Nephron (organoid): ENCODE measurements at regions not wholly inside any gene's neighbourhood (a gene's known extent, or its start where the extent isn't known, plus 50 kb on each side); places are given as distances from the start of the nearest gene placed in this dataset.

Source experiments
- H3K27ac Mint-ChIP-seq, 3 experiments: 2 replicates each; pipeline ENCODE4 v1.8.0; 2020; ENCODE audit warnings: mixed read lengths in 3 of 3, mild to moderate bottlenecking in 2 of 3, moderate library complexity in 1 of 3
- H3K27me3 Mint-ChIP-seq: 2 replicates; pipeline ENCODE4 v1.8.0; 2021; ENCODE audit warnings: low read depth, mild to moderate bottlenecking, moderate library complexity, mixed read lengths
- H3K36me3 Mint-ChIP-seq: 2 replicates; pipeline ENCODE4 v1.8.0; 2020; ENCODE audit warnings: low read depth, mixed read lengths
- H3K4me1 Mint-ChIP-seq: 2 replicates; pipeline ENCODE4 v1.8.0; 2020; ENCODE audit warnings: mixed read lengths
- H3K4me3 Mint-ChIP-seq, 3 experiments: 2 replicates each; pipeline ENCODE4 v1.8.0; 2020; ENCODE audit warnings: mild to moderate bottlenecking in 3 of 3, mixed read lengths in 3 of 3, moderate library complexity in 2 of 3
- H3K9me3 Mint-ChIP-seq: 2 replicates; pipeline ENCODE4 v1.8.0; 2020; ENCODE audit warnings: mixed read lengths
- TF ChIP-seq, protein P1 (sequence below), 3 experiments: fragments of 200-600 bp; sonication (generic); IDR thresholded peaks; one replicate each; pipeline ENCODE4 v1.5.0; 2021; ENCODE audit warnings: antibody characterized with exemption in 3 of 3; ENCODE audit not compliant: unreplicated experiment in 3 of 3

DNA sequence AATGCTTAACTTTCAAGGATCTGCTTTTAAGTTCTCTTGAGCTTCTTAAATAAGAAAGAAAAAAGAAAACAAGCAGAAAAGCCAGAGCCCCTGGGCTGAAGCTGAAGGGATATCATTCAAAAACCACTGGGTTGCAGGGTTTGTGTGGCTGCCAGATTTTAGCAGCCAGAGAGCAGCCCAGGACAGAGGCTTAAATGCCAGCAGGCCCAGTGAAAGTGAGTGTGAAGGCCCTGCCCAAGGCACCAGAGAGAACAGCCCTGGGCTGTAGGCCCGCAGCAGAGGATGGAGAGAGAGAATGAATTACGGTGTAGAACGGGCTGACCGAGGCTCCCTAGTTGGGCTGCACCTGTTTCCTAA is 106.3 kb upstream of the BOC start:
- Mint-ChIP-seq H3K4me3 (no peak overlapping the region), H3K27me3 (peaks cover 7% of the 10 kb centered on the region), H3K4me1 (peaks cover 57% of the 10 kb centered on the region), H3K9me3 (peaks cover 5% of the 10 kb centered on the region), H3K36me3 (peaks cover 9% of the 10 kb centered on the region), H3K27ac (peak overlapping the region; percentile 54 to 81 (median 77))
- TF ChIP-seq, protein P1, sequence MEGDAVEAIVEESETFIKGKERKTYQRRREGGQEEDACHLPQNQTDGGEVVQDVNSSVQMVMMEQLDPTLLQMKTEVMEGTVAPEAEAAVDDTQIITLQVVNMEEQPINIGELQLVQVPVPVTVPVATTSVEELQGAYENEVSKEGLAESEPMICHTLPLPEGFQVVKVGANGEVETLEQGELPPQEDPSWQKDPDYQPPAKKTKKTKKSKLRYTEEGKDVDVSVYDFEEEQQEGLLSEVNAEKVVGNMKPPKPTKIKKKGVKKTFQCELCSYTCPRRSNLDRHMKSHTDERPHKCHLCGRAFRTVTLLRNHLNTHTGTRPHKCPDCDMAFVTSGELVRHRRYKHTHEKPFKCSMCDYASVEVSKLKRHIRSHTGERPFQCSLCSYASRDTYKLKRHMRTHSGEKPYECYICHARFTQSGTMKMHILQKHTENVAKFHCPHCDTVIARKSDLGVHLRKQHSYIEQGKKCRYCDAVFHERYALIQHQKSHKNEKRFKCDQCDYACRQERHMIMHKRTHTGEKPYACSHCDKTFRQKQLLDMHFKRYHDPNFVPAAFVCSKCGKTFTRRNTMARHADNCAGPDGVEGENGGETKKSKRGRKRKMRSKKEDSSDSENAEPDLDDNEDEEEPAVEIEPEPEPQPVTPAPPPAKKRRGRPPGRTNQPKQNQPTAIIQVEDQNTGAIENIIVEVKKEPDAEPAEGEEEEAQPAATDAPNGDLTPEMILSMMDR (IDR thresholded peaks at IDR 0.05; ENCODE audit: unreplicated experiment in 3 of 3) = no peak

DNA sequence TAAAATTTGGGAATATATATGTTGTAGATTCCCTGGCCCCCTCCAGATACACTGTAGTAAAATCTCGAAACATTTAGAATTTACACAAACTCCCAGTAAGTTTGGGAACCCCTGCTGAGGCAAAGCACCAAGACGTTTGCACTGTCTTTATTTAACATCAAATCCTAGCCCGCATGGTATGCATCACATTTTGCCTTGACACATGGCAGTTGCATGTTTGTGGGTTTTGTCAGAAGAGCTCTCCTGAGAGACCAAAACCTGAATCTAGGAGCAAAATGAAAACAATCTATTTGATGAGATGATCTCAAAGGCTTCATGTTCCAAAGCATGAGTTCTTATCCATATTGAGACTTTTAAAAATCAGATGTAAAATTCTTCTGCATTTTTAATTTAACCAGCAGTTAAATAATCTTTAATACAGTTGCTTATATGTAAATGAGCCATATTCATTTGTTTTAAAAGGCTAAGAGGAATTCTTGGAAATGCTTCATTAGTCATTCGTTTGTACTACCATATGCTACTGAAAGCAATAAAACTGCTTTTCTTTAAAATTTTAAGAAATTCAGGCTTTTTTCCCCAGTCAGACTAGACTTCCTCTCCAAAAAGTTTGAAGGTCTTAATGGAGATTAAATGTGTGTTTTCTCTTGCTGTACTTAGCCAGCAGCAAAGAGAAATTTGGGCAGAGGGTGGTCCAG is 105.2 kb upstream of the BOC start:
- TF ChIP-seq, protein P1 (IDR thresholded peaks at IDR 0.05; ENCODE audit: unreplicated experiment in 3 of 3) = no peak
- Mint-ChIP-seq H3K27me3 (peaks cover 11% of the 10 kb centered on the region), H3K4me1 (peaks cover 67% of the 10 kb centered on the region), H3K9me3 (peaks cover 3% of the 10 kb centered on the region), H3K27ac (peak overlapping the region; percentile 56 to 81 (median 77)), H3K36me3 (peaks cover 6% of the 10 kb centered on the region), H3K4me3 (no peak overlapping the region)

DNA sequence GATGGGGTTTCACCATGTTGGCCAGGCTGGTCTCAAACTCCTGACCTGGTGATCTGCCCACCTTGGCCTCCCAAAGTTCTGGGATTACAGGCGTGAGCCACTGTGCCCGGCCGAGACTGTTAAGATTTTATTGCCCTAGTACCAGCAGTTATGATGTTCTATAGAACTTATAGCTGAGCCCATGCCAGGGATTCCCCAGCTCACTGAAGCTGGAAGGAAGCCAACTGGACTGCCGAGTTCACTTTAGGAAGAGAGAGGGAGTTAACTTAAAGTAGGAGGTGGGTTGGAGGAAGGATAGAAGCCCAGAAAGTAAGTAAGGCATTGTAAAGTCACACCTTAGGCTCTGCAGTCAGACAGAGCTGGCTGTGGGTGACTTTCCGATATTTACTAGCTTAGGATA is 101.1 kb upstream of the BOC start:
- Mint-ChIP-seq H3K9me3 (no peaks in the 10 kb centered on the region), H3K27ac (peak overlapping the region; percentile 82 to 95 (median 89))

DNA sequence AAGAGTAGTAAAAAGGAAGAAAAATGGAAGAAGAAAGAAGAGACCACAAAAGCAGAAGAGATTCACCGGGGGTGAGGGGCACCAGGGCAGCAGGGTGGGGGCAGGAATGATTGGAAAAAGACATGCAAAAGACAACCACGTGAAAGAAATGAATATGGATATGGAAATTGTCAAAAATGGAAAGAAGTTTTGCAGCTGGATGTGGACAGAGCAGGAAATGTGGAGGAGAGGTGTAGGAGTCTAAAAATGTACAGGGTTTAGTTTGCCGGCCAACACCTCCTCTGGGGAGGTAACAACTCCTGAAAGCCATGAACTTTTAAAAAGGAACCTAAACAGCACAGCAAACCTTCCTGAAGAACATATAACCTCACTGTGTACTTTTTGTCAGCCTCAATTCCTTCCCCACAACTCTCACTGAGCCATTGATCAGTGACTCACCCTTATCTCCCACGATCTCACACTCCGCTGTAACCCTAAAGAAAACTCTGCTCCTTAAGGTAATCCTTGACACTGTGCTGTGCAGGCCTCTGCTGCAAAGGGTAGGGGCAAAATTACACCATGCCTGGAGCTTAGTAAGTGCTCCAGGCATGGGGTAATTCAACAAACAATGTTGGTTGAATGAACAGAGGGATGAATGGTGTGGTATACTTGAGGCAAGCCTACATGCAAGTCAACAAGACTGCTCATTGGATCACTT is 100.2 kb upstream of the BOC start:
- Mint-ChIP-seq H3K4me1 (peaks cover 49% of the 10 kb centered on the region), H3K27me3 (peaks cover 11% of the 10 kb centered on the region), H3K4me3 (peak overlapping the region in 1 of 3 experiments; percentile 21), H3K36me3 (no peaks in the 10 kb centered on the region), H3K9me3 (no peaks in the 10 kb centered on the region), H3K27ac (peak overlapping the region; percentile 63 to 95 (median 71))
- TF ChIP-seq, protein P1 (IDR thresholded peaks at IDR 0.05; ENCODE audit: unreplicated experiment in 3 of 3) = no peak

More for the DNA sequence above, 101.1 kb upstream of the BOC start:
- H3K27me3 Mint-ChIP-seq = peaks cover 11% of the 10 kb centered on the region
- H3K4me3 Mint-ChIP-seq = peak overlapping the region in 1 of 3 experiments; percentile 14
- H3K4me1 Mint-ChIP-seq = peaks cover 57% of the 10 kb centered on the region
- no peaks in the 10 kb centered on the region for H3K36me3 Mint-ChIP-seq
- TF ChIP-seq, protein P1 (IDR thresholded peaks at IDR 0.05; ENCODE audit: unreplicated experiment in 3 of 3) = no peak

DNA sequence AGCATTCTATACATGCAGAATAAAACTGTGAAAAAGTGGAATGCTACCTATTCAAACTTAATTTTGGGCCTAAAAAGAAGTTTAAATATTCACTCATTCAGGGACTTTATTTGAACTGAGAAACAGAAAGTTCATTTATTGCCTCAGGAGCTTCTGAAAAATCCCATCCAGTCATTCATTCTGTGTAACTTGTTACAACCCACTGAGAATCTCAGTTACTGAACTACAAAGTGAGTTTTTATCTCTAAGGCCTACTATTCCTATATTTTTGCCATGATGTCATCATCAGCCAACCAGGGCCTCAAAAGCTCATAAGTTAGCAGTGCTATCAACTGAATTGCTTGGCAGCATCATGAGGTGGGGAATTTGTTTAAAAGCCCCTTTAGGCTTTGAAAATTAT is 98.0 kb upstream of the BOC start:
- TF ChIP-seq, protein P1 (IDR thresholded peaks at IDR 0.05; ENCODE audit: unreplicated experiment in 3 of 3) = no peak
- Mint-ChIP-seq H3K27me3 (peaks cover 4% of the 10 kb centered on the region), H3K36me3 (no peaks in the 10 kb centered on the region), H3K27ac (peak overlapping the region in 2 of 3 experiments; percentile 16 to 26), H3K9me3 (no peaks in the 10 kb centered on the region), H3K4me3 (no peak overlapping the region), H3K4me1 (peaks cover 35% of the 10 kb centered on the region)
